ENCODE measurements at regions not wholly inside any gene's neighbourhood (a gene's known extent, or its start where the extent isn't known, plus 50 kb on each side); places are given as distances from the start of the nearest gene placed in this dataset.

- TF ChIP-seq RAD21 (CRISPR knock-in tag; conservative IDR thresholded peaks at IDR 0.05 in 1 of 2, IDR thresholded peaks at IDR 0.05 in 1 of 2) (peak in 1 of 2 experiments; percentile 24; a peak in 1 of 4 replicates), FOXO4 (CRISPR knock-in tag; IDR thresholded peaks at IDR 0.05) (no peak), ZNF449 (CRISPR knock-in tag; IDR thresholded peaks at IDR 0.05) (no peak), TRIM28 (IDR thresholded peaks at IDR 0.05) (no peak), CXXC5 (CRISPR knock-in tag; IDR thresholded peaks at IDR 0.05) (peak; percentile 79), DEAF1 (CRISPR knock-in tag; IDR thresholded peaks at IDR 0.05) (no peak), CEBPB (tag; IDR thresholded peaks at IDR 0.05) (no peak), ZNF79 (CRISPR knock-in tag; IDR thresholded peaks at IDR 0.05; ENCODE audit: low read depth) (no peak), CCNT2 (IDR thresholded peaks at IDR 0.05; ENCODE audit: borderline replicate concordance, extremely low read depth, insufficient read length, low read depth, low read length) (peak; percentile 78), POLR2AphosphoS5 (IDR thresholded peaks at IDR 0.05; ENCODE audit: control insufficient read depth, insufficient read depth, low read depth, low read length) (peak; percentile 95), HMGN3 (IDR thresholded peaks at IDR 0.05; ENCODE audit: borderline replicate concordance, extremely low read depth, insufficient read length, low read depth, low read length) (peak; percentile 65), NEUROD1 (IDR thresholded peaks at IDR 0.05; ENCODE audit: borderline replicate concordance, low read depth, low read length, partially characterized antibody) (peak; percentile 78), RREB1 (CRISPR knock-in tag; IDR thresholded peaks at IDR 0.05) (no peak)
- TF ChIP-seq, protein P1, sequence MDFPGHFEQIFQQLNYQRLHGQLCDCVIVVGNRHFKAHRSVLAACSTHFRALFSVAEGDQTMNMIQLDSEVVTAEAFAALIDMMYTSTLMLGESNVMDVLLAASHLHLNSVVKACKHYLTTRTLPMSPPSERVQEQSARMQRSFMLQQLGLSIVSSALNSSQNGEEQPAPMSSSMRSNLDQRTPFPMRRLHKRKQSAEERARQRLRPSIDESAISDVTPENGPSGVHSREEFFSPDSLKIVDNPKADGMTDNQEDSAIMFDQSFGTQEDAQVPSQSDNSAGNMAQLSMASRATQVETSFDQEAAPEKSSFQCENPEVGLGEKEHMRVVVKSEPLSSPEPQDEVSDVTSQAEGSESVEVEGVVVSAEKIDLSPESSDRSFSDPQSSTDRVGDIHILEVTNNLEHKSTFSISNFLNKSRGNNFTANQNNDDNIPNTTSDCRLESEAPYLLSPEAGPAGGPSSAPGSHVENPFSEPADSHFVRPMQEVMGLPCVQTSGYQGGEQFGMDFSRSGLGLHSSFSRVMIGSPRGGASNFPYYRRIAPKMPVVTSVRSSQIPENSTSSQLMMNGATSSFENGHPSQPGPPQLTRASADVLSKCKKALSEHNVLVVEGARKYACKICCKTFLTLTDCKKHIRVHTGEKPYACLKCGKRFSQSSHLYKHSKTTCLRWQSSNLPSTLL (IDR thresholded peaks at IDR 0.05), result no peak
These were observed 155.5 kb downstream of the GLUL start (continued) for GRCh38 chr1:182235952-182236650.

All from K562 (cell line).